Common myeloid progenitor, CD34-positive (primary cell): ENCODE measurements at regions not wholly inside any gene's neighbourhood (a gene's known extent, or its start where the extent isn't known, plus 50 kb on each side); places are given as distances from the start of the nearest gene placed in this dataset.
"Not testable (repeated sequence)": the region's sequence is repeated elsewhere in the genome, so short reads cannot be mapped to it uniquely, and the experiment has no call there.

Experiments
- CTCF ChIA-PET: fragments of 350-600 bp; sonication (Branson Sonifier 250); formaldehyde crosslinking; loops from one replicate; lab custom pipeline; 2021; ENCODE audit warnings: antibody characterized with exemption; lab: Charles Lee
- POLR2A ChIA-PET: fragments of 350-600 bp; sonication (Branson Sonifier 250); formaldehyde crosslinking; loops from one replicate; lab custom pipeline; 2021; ENCODE audit warnings: antibody characterized with exemption; lab: Charles Lee
- DNase-seq, 3 donors: peaks; one replicate each; pipeline versions ENCODE4 v3.0.0 to v3.0.0-alpha.2; 2013
- H3K27ac ChIP-seq, 2 experiments: 1 replicate in 1 of 2; 2 replicates in 1 of 2; pipeline ENCODE4 v1.7.0; 2013; ENCODE audit warnings: inconsistent platforms in 2 of 2, low read length in 2 of 2, mild to moderate bottlenecking in 2 of 2, low read depth in 1 of 2, moderate library complexity in 1 of 2; ENCODE audit not compliant: severe bottlenecking in 2 of 2, insufficient read depth in 1 of 2, poor library complexity in 1 of 2
- H3K27me3 ChIP-seq, 5 experiments: replicated peaks in 2 of 5; 1 replicate in 3 of 5; 2 replicates in 2 of 5; pipeline versions ENCODE4 v1.6.1 to v1.7.0; 2013; ENCODE audit warnings: low read length in 4 of 5, mild to moderate bottlenecking in 2 of 5, moderate library complexity in 2 of 5, inconsistent platforms in 1 of 5; ENCODE audit not compliant: insufficient read depth in 5 of 5, control insufficient read depth in 4 of 5
- H3K36me3 ChIP-seq, 4 experiments: 1 replicate in 2 of 4; 2 replicates in 2 of 4; pipeline versions ENCODE4 v1.6.1 to v1.7.0; 2013; ENCODE audit warnings: low read length in 3 of 4, control low read depth in 1 of 4, mild to moderate bottlenecking in 1 of 4; ENCODE audit not compliant: control insufficient read depth in 4 of 4, insufficient read depth in 4 of 4
- H3K4me1 ChIP-seq, 4 experiments: 1 replicate in 3 of 4; 2 replicates in 1 of 4; pipeline versions ENCODE4 v1.6.1 to v1.7.1; 2013; ENCODE audit warnings: low read length in 3 of 4, mild to moderate bottlenecking in 3 of 4, control low read depth in 1 of 4, inconsistent platforms in 1 of 4, moderate library complexity in 1 of 4; ENCODE audit not compliant: control insufficient read depth in 4 of 4, insufficient read depth in 4 of 4; ENCODE audit errors: control extremely low read depth in 1 of 4
- H3K4me3 ChIP-seq, 7 experiments: 1 replicate in 4 of 7; 2 replicates in 3 of 7; pipeline versions ENCODE4 v1.5.1 to v1.7.0; 2013; ENCODE audit warnings: mild to moderate bottlenecking in 7 of 7, low read length in 6 of 7, moderate library complexity in 6 of 7, inconsistent platforms in 2 of 7, low read depth in 2 of 7, control low read depth in 1 of 7; ENCODE audit not compliant: insufficient read depth in 4 of 7, control insufficient read depth in 1 of 7; ENCODE audit errors: extremely low read depth in 1 of 7
- H3K9me3 ChIP-seq, 5 experiments: 1 replicate in 4 of 5; 2 replicates in 1 of 5; pipeline versions ENCODE4 v1.6.1 to v1.7.1; 2013; ENCODE audit warnings: low read length in 4 of 5, mild to moderate bottlenecking in 2 of 5, inconsistent platforms in 1 of 5, low read depth in 1 of 5, moderate library complexity in 1 of 5; ENCODE audit not compliant: control insufficient read depth in 4 of 5, insufficient read depth in 2 of 5; ENCODE audit errors: control extremely low read depth in 1 of 5
- WGBS: methylation state at CpG from one replicate; pipeline ENCODE4 v1.1.5; 2013; ENCODE audit not compliant: insufficient coverage; 5-methylcytosine and 5-hydroxymethylcytosine counted together

DNA sequence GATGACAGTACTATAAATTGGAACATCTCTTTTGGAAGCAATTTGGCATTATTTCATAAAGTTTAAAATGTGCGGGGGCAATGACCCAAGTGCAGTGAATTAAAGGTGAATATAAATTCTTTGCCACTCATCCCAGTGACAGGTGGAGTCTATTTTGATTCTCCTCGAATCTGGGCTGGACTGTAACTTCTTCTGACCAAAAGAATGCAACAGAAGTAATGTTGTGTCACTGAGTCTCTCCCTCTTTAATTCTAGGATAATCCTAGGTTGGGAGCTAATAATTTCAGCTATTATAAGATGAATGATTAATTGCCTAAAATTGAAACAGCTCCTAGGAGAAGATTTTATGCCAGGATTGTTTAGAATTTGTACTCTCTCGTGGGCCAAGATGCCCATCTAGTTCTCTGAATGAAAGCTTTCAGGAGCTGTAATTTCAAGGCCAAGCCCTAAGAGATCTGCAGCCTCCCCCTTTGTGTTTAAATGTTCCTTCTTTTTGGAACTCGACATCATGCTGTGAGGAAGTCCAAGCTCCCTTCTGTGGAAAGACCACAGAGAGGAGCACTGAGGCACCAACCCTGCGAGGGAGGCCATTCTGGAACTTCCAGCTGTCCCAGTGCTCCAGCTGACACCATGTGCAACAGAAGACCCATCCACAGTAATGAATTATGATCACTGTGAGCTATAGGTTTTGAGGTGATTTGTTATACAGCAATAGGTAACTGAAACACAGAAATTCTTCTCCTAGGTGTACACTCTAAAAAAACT lies 208.1 kb downstream of the COPRS start:
- WGBS: 86% methylated on average over 4 of the region's 5 CpGs
- Histone ChIP-seq H3K9me3 (peaks cover 0 to 15% (median 6%) of the 10 kb centered on the region in 5 experiments), H3K27me3 (no peaks in the 10 kb centered on the region), H3K27ac (no peak overlapping the region), H3K4me1 (peaks cover 0 to 6% (median 5%) of the 10 kb centered on the region in 4 experiments), H3K4me3 (no peak overlapping the region), H3K36me3 (no peaks in the 10 kb centered on the region)
- DNase-seq: no peak
- ChIA-PET CTCF (interaction anchor here (0.8 to 1.0 kb wide), 2 partner anchors 9 to 82 kb away, joined by 3 to 4 read pairs; no protein-coding TSS in a partner anchor), POLR2A (interaction anchor here (0.6 kb wide), 1 partner anchor 173 kb away, joined by 4 read pairs; no protein-coding TSS in a partner anchor)

DNA sequence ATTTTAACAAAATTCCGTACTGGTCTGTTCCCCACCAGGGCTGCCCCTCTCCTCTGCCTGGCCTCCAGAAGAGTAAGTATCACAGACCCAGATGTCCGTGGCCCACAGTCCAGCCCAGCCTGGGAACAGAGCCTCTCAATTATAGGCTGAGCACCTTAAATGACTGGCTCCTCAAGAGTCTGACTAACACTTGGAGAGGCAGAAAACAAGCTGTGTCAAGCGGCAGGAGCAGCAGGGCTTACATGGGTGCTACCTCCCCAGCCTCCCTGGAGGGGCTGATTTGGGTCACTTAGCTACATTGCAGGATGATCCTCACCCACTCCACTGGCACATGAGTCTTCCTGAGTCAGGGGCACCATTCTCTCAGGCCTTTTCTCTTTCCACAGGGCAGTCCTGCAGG lies 209.7 kb downstream of the COPRS start:
- Histone ChIP-seq H3K27me3 (no peaks in the 10 kb centered on the region), H3K36me3 (no peaks in the 10 kb centered on the region), H3K4me3 (no peak overlapping the region), H3K27ac (no peak overlapping the region), H3K4me1 (peaks cover 0 to 6% (median 4%) of the 10 kb centered on the region in 4 experiments), H3K9me3 (peaks cover 1 to 26% (median 11%) of the 10 kb centered on the region in 5 experiments)
- POLR2A ChIA-PET: interaction anchor here (0.7 kb wide), 1 partner anchor 555 kb away, joined by 4 read pairs; no protein-coding TSS in a partner anchor
- no peak for DNase-seq
- 100% methylated on average over 2 of the region's 3 CpGs for WGBS
- CTCF ChIA-PET: interaction anchor here (0.6 kb wide), 1 partner anchor 11 kb away, joined by 3 read pairs; no protein-coding TSS in a partner anchor

DNA sequence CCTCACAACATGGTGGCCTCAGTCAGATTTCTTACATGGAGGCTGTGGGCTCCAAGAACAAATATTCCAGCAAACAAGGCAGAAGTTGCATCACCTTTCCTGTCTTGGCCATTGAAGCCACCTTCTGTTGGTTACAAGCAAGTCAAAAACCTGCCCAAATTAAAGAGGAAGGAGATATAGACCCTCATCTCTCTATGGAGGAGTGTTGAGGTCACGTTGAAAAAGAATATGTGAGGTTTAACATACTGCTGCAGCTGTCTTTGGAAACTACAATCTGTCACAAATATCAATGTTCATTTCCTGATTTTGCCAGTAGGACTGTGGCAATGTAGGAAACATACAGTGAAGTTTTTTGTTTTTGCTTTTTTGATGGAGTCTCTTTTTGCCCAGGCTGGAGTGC lies 211.4 kb downstream of the COPRS start:
- ChIA-PET POLR2A (no interaction called here), CTCF (no interaction called here)
- H3K27me3 ChIP-seq: no peaks in the 10 kb centered on the region
- DNase-seq: peak; percentile 3 to 63 (median 55)
- H3K4me1 ChIP-seq: peaks cover 0 to 6% (median 4%) of the 10 kb centered on the region in 4 experiments
- H3K4me3 ChIP-seq: no peak overlapping the region
- no peak overlapping the region for H3K27ac ChIP-seq
- H3K36me3 ChIP-seq: no peaks in the 10 kb centered on the region
- no CpG with 5 or more reads among the region's 1 CpG for WGBS
- H3K9me3 ChIP-seq: peaks cover 1 to 26% (median 11%) of the 10 kb centered on the region in 5 experiments

DNA sequence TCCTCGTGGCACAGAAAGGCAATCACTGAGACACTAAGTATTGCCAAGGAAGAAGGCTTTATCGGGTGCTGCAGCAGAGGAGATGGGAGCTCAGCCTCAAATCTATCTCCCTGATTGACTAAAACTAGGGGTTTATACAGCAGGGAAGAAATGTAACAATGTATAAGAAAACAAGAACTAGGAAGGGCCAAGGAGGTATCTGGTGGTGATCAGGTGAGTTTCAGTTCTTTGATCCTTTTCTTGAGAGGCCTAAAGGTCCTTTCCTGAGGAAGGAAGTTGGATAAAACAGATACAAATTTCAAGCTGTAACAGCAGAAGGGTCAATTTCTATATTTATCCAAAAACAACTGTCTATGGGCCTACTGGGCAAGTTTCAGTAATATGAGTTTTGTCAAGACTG lies 212.4 kb downstream of the COPRS start:
- no peak for DNase-seq
- Histone ChIP-seq H3K27ac (no peak overlapping the region), H3K27me3 (no peaks in the 10 kb centered on the region), H3K4me1 (peaks cover 0 to 6% (median 4%) of the 10 kb centered on the region in 4 experiments), H3K9me3 (peaks cover 1 to 26% (median 11%) of the 10 kb centered on the region in 5 experiments), H3K36me3 (no peaks in the 10 kb centered on the region), H3K4me3 (no peak overlapping the region)
- ChIA-PET CTCF (interaction anchor here (0.5 kb wide), 1 partner anchor 519 kb away, joined by 3 read pairs; no protein-coding TSS in a partner anchor), POLR2A (interaction anchor here (0.5 to 0.6 kb wide), 2 partner anchors 30 to 50 kb away, joined by 3 read pairs; no protein-coding TSS in a partner anchor)
- WGBS: 86% methylated on average over 2 of the region's 2 CpGs

DNA sequence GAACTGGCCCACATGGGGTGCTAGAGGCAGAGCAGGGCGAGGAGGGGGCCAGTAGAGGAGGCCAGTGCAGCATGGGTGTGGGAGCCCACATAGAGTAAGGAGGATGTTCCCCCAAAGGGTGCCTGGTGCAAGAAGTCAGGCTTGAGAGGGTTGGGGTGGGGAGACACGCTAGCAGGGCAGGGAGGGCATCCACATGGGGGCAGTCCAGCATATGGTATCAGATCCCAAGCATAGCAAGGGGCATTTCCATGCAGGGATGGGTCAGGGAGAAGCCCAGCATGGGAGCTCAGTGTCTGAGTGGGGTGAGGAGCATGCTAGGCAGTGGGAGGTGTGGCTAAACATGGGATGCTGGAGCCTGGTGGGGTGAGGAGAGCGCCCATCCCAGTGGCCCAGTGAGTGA lies 213.7 kb downstream of the COPRS start:
- Histone ChIP-seq H3K36me3 (no peaks in the 10 kb centered on the region), H3K4me1 (peaks cover 0 to 6% (median 4%) of the 10 kb centered on the region in 4 experiments), H3K9me3 (peaks cover 1 to 26% (median 11%) of the 10 kb centered on the region in 5 experiments), H3K27me3 (no peaks in the 10 kb centered on the region), H3K27ac (no peak overlapping the region), H3K4me3 (no peak overlapping the region)
- POLR2A ChIA-PET: no interaction called here
- CTCF ChIA-PET: no interaction called here
- WGBS: 100% methylated on average over 2 of the region's 3 CpGs
- DNase-seq: no peak

DNA sequence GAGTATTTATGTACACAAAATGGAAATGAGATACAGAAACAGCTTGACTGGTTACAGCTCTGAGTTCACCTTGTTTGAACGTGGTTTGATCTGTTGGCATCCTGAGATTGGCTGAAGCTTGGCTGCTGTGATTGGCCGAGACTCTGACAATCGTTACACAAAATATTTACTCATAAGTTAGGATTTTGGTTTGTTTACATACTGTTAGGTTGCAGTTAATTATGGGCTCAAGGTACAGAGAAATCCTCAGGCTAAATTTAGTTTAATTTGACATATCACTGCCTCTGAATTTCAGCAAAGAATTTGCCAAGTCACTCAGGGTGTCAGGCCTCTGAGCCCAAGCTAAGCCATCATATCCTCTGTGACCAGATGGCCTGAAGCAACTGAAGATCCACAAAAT lies 227.3 kb downstream of the COPRS start:
- Histone ChIP-seq H3K36me3 (no peaks in the 10 kb centered on the region), H3K4me3 (no peak overlapping the region), H3K27ac (no peak overlapping the region), H3K4me1 (no peaks in the 10 kb centered on the region), H3K27me3 (no peaks in the 10 kb centered on the region), H3K9me3 (peaks cover 0 to 4% (median 2%) of the 10 kb centered on the region in 5 experiments)
- ChIA-PET CTCF (no interaction called here), POLR2A (no interaction called here)
- WGBS: no CpG with 5 or more reads among the region's 3 CpGs
- peak in 2 of 3 donors; percentile 45 to 62 for DNase-seq

DNA sequence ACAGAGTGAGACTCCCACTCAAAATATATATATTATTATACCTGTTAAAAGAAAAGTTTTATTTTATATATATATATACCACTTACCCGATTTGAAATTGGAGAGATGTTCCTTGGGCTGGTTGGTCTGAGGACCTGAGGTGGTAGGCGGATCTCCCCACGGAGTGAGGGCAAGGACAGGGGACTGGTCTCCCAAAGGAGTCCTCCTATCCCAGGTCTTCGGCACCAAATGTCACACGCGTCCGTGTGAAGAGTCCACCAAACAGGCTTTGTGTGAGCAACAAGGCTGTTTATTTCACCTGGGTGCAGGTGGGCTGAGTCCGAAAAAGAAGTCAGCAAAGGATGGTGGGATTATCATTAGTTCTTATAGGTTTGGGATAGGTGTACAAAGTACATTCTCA lies 228.2 kb downstream of the COPRS start:
- H3K27ac ChIP-seq, H3K36me3 ChIP-seq, H3K4me3 ChIP-seq, H3K4me1 ChIP-seq, H3K27me3 ChIP-seq, DNase-seq, H3K9me3 ChIP-seq, POLR2A ChIA-PET, CTCF ChIA-PET: not testable (repeated sequence)
- 100% methylated on average over 7 of the region's 8 CpGs for WGBS
